Caco-2 (cell line): ENCODE measurements at regions not wholly inside any gene's neighbourhood (a gene's known extent, or its start where the extent isn't known, plus 50 kb on each side); places are given as distances from the start of the nearest gene placed in this dataset.

Experiments
- BruUV-seq: library from RNA; stranded (reverse); fragments of 400-500 nt; replicated peaks from 2 replicates; lab custom pipeline; 2021; lab: Mats Ljungman, UMichigan
- CTCF ChIA-PET: fragments of 300-600 bp; sonication (Branson Sonifier 250); formaldehyde crosslinking; loops from one replicate; lab custom pipeline; 2022; ENCODE audit warnings: antibody characterized with exemption; lab: Charles Lee
- POLR2A ChIA-PET: fragments of 300-600 bp; sonication (Branson Sonifier 250); formaldehyde crosslinking; loops from one replicate; lab custom pipeline; 2022; ENCODE audit warnings: antibody characterized with exemption; lab: Charles Lee
- DNase-seq, 2 experiments: peaks; one replicate each; pipeline versions ENCODE4 v3.0.0 to v3.0.0-alpha.2; 2020 to 2022
- H3K27me3 ChIP-seq: replicated peaks from 2 replicates; pipeline ENCODE4 v1.6.0; 2011; ENCODE audit warnings: low read length; ENCODE audit not compliant: control insufficient read depth, insufficient read depth
- H3K36me3 ChIP-seq: 2 replicates; pipeline ENCODE4 v1.5.1; 2011; ENCODE audit warnings: low read length; ENCODE audit not compliant: control insufficient read depth, insufficient read depth
- H3K4me1 ChIP-seq: fragments of 250-450 bp; sonication (Bioruptor Pico); 2 replicates; pipeline ENCODE4 v1.5.1; 2020; ENCODE audit warnings: mild to moderate bottlenecking
- H3K4me3 ChIP-seq: 2 replicates; pipeline ENCODE4 v1.5.1; 2011; ENCODE audit warnings: low read depth, mild to moderate bottlenecking, control low read depth, low read length
- H3K9me3 ChIP-seq: fragments of 250-450 bp; sonication (Bioruptor Pico); 2 replicates; pipeline ENCODE4 v1.5.1; 2020; ENCODE audit warnings: mild to moderate bottlenecking, moderate library complexity
- H3K27ac Mint-ChIP-seq: one replicate; pipeline ENCODE4 v1.8.0; 2022; ENCODE audit warnings: mixed read lengths; ENCODE audit not compliant: unreplicated experiment
- H3K27me3 Mint-ChIP-seq: one replicate; pipeline ENCODE4 v1.8.0; 2022; ENCODE audit warnings: mixed read lengths; ENCODE audit not compliant: insufficient read depth, unreplicated experiment
- H3K36me3 Mint-ChIP-seq: one replicate; pipeline ENCODE4 v1.8.0; 2022; ENCODE audit warnings: mild to moderate bottlenecking, mixed read lengths; ENCODE audit not compliant: insufficient read depth, unreplicated experiment
- H3K4me1 Mint-ChIP-seq: one replicate; pipeline ENCODE4 v1.8.0; 2022; ENCODE audit warnings: low read depth, mixed read lengths; ENCODE audit not compliant: unreplicated experiment
- H3K4me3 Mint-ChIP-seq: one replicate; pipeline ENCODE4 v1.8.0; 2022; ENCODE audit warnings: mild to moderate bottlenecking, moderate library complexity, mixed read lengths; ENCODE audit not compliant: unreplicated experiment
- H3K9me3 Mint-ChIP-seq: one replicate; pipeline ENCODE4 v1.8.0; 2022; ENCODE audit warnings: mixed read lengths; ENCODE audit not compliant: unreplicated experiment
- CTCF ChIP-seq, 2 experiments: fragments of 200-600 bp in 1 of 2; IDR thresholded peaks; 1 replicate in 1 of 2; 2 replicates in 1 of 2; pipeline versions ENCODE4 v1.5.1 to v1.8.0; 2011 to 2022; ENCODE audit warnings: antibody characterized with exemption in 1 of 2, control low read depth in 1 of 2, inconsistent platforms in 1 of 2, low read depth in 1 of 2, low read length in 1 of 2, mild to moderate bottlenecking in 1 of 2, moderate library complexity in 1 of 2; ENCODE audit not compliant: insufficient read depth in 1 of 2, severe bottlenecking in 1 of 2, unreplicated experiment in 1 of 2
- intact Hi-C: fragments of 100-400 bp; cut with micrococcal nuclease; formaldehyde crosslinking; loops from one replicate; pipeline ENCODE4 v1.10.0; 2022; ENCODE audit not compliant: unreplicated experiment

- Mint-ChIP-seq H3K27ac (no peak overlapping the region), H3K4me1 (peaks cover 6% of the 10 kb centered on the region), H3K36me3 (no peaks in the 10 kb centered on the region), H3K4me3 (no peak overlapping the region), H3K27me3 (no peaks in the 10 kb centered on the region), H3K9me3 (peaks cover 8% of the 10 kb centered on the region)
- TF ChIP-seq CTCF (IDR thresholded peaks at IDR 0.05; ENCODE audit: insufficient read depth in 1 of 2, low read depth in 1 of 2, low read length in 1 of 2, severe bottlenecking in 1 of 2, unreplicated experiment in 1 of 2): no peak
- Histone ChIP-seq H3K4me3 (no peak overlapping the region), H3K27me3 (no peaks in the 10 kb centered on the region), H3K9me3 (no peaks in the 10 kb centered on the region), H3K36me3 (no peaks in the 10 kb centered on the region), H3K4me1 (no peaks in the 10 kb centered on the region)
- BruUV-seq: no TSS peak
- ChIA-PET POLR2A (no interaction called here), CTCF (no interaction called here)
- intact Hi-C loops: no loop called here
- DNase-seq: peak; percentile 2 to 40
Observed at GRCh38 chr14:22419620-22420019, 169.4 kb downstream of the DAD1 start.

GRCh38 chr14:22418631-22419030, 170.4 kb downstream of the DAD1 start:
- intact Hi-C loops: no loop called here
- CTCF ChIA-PET: no interaction called here
- no TSS peak for BruUV-seq
- Histone ChIP-seq H3K4me3 (no peak overlapping the region), H3K27me3 (no peaks in the 10 kb centered on the region), H3K4me1 (no peaks in the 10 kb centered on the region), H3K9me3 (no peaks in the 10 kb centered on the region), H3K36me3 (no peaks in the 10 kb centered on the region)
- Mint-ChIP-seq H3K36me3 (no peaks in the 10 kb centered on the region), H3K27me3 (no peaks in the 10 kb centered on the region), H3K4me1 (peaks cover 6% of the 10 kb centered on the region), H3K4me3 (no peak overlapping the region), H3K9me3 (peaks cover 8% of the 10 kb centered on the region), H3K27ac (no peak overlapping the region)
- POLR2A ChIA-PET: no interaction called here
- TF ChIP-seq CTCF (IDR thresholded peaks at IDR 0.05; ENCODE audit: insufficient read depth in 1 of 2, low read depth in 1 of 2, low read length in 1 of 2, severe bottlenecking in 1 of 2, unreplicated experiment in 1 of 2): no peak
- no peak for DNase-seq

GRCh38 chr14:22417914-22418313, 171.1 kb downstream of the DAD1 start:
- POLR2A ChIA-PET: no interaction called here
- CTCF ChIA-PET: no interaction called here
- Mint-ChIP-seq H3K36me3 (no peaks in the 10 kb centered on the region), H3K27me3 (no peaks in the 10 kb centered on the region), H3K9me3 (peaks cover 8% of the 10 kb centered on the region), H3K4me1 (peaks cover 6% of the 10 kb centered on the region), H3K4me3 (no peak overlapping the region), H3K27ac (no peak overlapping the region)
- no peaks in the 10 kb centered on the region for H3K9me3 ChIP-seq
- H3K4me1 ChIP-seq: no peaks in the 10 kb centered on the region
- no peaks in the 10 kb centered on the region for H3K27me3 ChIP-seq
- intact Hi-C loops: no loop called here
- H3K36me3 ChIP-seq: no peaks in the 10 kb centered on the region
- no peak for TF ChIP-seq CTCF (IDR thresholded peaks at IDR 0.05; ENCODE audit: insufficient read depth in 1 of 2, low read depth in 1 of 2, low read length in 1 of 2, severe bottlenecking in 1 of 2, unreplicated experiment in 1 of 2)
- no peak overlapping the region for H3K4me3 ChIP-seq
- no TSS peak for BruUV-seq
- DNase-seq: no peak
